GM12878 (cell line): ENCODE measurements at regions not wholly inside any gene's neighbourhood (a gene's known extent, or its start where the extent isn't known, plus 50 kb on each side); places are given as distances from the start of the nearest gene placed in this dataset.

Experiments
- ATAC-seq: fragments of 200-7000 bp; cut with Tn5 transposase; 3 replicates; pipeline ENCODE4 v1.9.1; 2020; ENCODE audit warnings: mild to moderate bottlenecking, moderate library complexity
- BruUV-seq: library from RNA; stranded (reverse); fragments of 400-500 nt; replicated peaks from 2 replicates; lab custom pipeline; 2021; lab: Mats Ljungman, UMichigan
- CTCF ChIA-PET: fragments of 300-600 bp; sonication (Branson Sonifier 250); formaldehyde crosslinking; extraction: SDS; loops from one replicate; lab custom pipeline; 2021; ENCODE audit warnings: inconsistent platforms; lab: Yijun Ruan, JAX
- POLR2A ChIA-PET: fragments of 350-600 bp; formaldehyde crosslinking; extraction: SDS; loops from one replicate; lab custom pipeline; 2021; ENCODE audit warnings: inconsistent platforms; lab: Charles Lee
- RAD21 ChIA-PET: fragments of 300-600 bp; sonication (Branson Sonifier 250); formaldehyde crosslinking; loops from one replicate; lab custom pipeline; 2023; ENCODE audit warnings: antibody characterized with exemption; ENCODE audit not compliant: unreplicated experiment; lab: Charles Lee
- SMC1A ChIA-PET: fragments of 300-600 bp; sonication (Branson Sonifier 250); formaldehyde crosslinking; loops from one replicate; lab custom pipeline; 2023; ENCODE audit not compliant: unreplicated experiment, uncharacterized antibody; lab: Charles Lee
- DNase-seq: peaks from one replicate; pipeline ENCODE4 v3.0.0-alpha.2; 2011; ENCODE audit warnings: low read depth, low spot score
- FAIRE-seq: peaks from 3 replicates; lab custom pipeline; 2011; peaks lifted over from hg19 to GRCh38; lab: Jason Lieb, UNC
- H2AFZ ChIP-seq: 2 replicates; pipeline ENCODE4 v1.6.0; 2011; ENCODE audit warnings: low read depth, low read length, control low read depth; ENCODE audit not compliant: control insufficient read depth
- H3K27ac ChIP-seq: 2 replicates; pipeline ENCODE4 v1.5.1; 2011; ENCODE audit warnings: control low read depth; ENCODE audit not compliant: control insufficient read depth, insufficient read depth
- H3K27me3 ChIP-seq, 2 experiments: replicated peaks in 1 of 2; 2 replicates each; pipeline versions ENCODE4 v1.6.0 to v1.6.1; 2011; ENCODE audit warnings: low read length in 1 of 2; ENCODE audit not compliant: control insufficient read depth in 2 of 2, insufficient read depth in 2 of 2
- H3K36me3 ChIP-seq, 2 experiments: 2 replicates each; pipeline ENCODE4 v1.5.1; 2011; ENCODE audit warnings: low read length in 1 of 2; ENCODE audit not compliant: control insufficient read depth in 2 of 2, insufficient read depth in 2 of 2
- H3K4me1 ChIP-seq: 2 replicates; pipeline ENCODE4 v1.6.1; 2011; ENCODE audit warnings: mild to moderate bottlenecking, low read length, moderate library complexity, mixed read lengths; ENCODE audit not compliant: control insufficient read depth, insufficient read depth
- H3K4me2 ChIP-seq: 2 replicates; pipeline ENCODE4 v1.6.0; 2011; ENCODE audit warnings: control low read depth; ENCODE audit not compliant: control insufficient read depth, insufficient read depth
- H3K4me3 ChIP-seq: fragments of 200-600 bp; sonication (generic); 2 replicates; pipeline ENCODE4 v1.5.1; 2016
- H3K79me2 ChIP-seq: 2 replicates; pipeline ENCODE4 v1.6.0; 2011; ENCODE audit warnings: low read length; ENCODE audit not compliant: control insufficient read depth, insufficient read depth
- H3K9ac ChIP-seq: 2 replicates; pipeline ENCODE4 v1.8.0; 2011; ENCODE audit warnings: low read length, control low read depth, mixed read lengths; ENCODE audit not compliant: control insufficient read depth, insufficient read depth
- H3K9me3 ChIP-seq: replicated peaks from 3 replicates; pipeline ENCODE4 v1.5.1; 2011; ENCODE audit warnings: mild to moderate bottlenecking, low read length; ENCODE audit not compliant: control insufficient read depth, insufficient read depth
- H4K20me1 ChIP-seq: 2 replicates; pipeline ENCODE4 v1.6.0; 2011; ENCODE audit not compliant: control insufficient read depth, insufficient read depth
- EZH2 ChIP-seq: IDR thresholded peaks from 2 replicates; pipeline ENCODE4 v1.6.1; 2012; ENCODE audit warnings: low read depth, mild to moderate bottlenecking, control low read depth, inconsistent platforms, low read length, borderline replicate concordance; ENCODE audit not compliant: control insufficient read depth
- JUNB ChIP-seq: IDR thresholded peaks from 2 replicates; pipeline ENCODE4 v1.6.1; 2016; ENCODE audit warnings: antibody characterized with exemption, mild to moderate bottlenecking
- MXI1 ChIP-seq: fragments of 150-350 bp; IDR thresholded peaks from 2 replicates; pipeline ENCODE4 v1.6.1; 2011; ENCODE audit warnings: low read depth, mild to moderate bottlenecking, inconsistent platforms, low read length, improper control_type of control experiment
- PML ChIP-seq: IDR thresholded peaks from 2 replicates; pipeline ENCODE4 v1.6.1; 2012; ENCODE audit warnings: low read length, inconsistent platforms
- SIX5 ChIP-seq: IDR thresholded peaks from 2 replicates; pipeline ENCODE4 v1.6.1; 2011; ENCODE audit warnings: mild to moderate bottlenecking, low read depth, low read length, moderate library complexity; ENCODE audit not compliant: severe bottlenecking
- SRF ChIP-seq, 2 experiments: IDR thresholded peaks; 2 replicates each; pipeline ENCODE4 v1.6.1; 2011; ENCODE audit warnings: low read depth in 2 of 2, low read length in 2 of 2, mild to moderate bottlenecking in 1 of 2, moderate library complexity in 1 of 2
- TBL1XR1 ChIP-seq: IDR thresholded peaks from 2 replicates; pipeline ENCODE4 v1.6.1; 2012; ENCODE audit warnings: low read depth, low read length, improper control_type of control experiment
- WGBS: methylation state at CpG from one replicate; pipeline ENCODE4 v1.1.6; 2016; ENCODE audit warnings: low lambda C conversion rate; ENCODE audit not compliant: insufficient replicate concordance, insufficient coverage; ENCODE audit errors: missing lambda C conversion rate; 5-methylcytosine and 5-hydroxymethylcytosine counted together
- in situ Hi-C: fragments of 300-500 bp; cut with MboI; formaldehyde crosslinking; loops from 9 replicates; pipeline ENCODE4 v1.14.3; 2018; ENCODE audit warnings: mixed read lengths
- intact Hi-C: fragments of 100-400 bp; cut with micrococcal nuclease; formaldehyde crosslinking; loops from one replicate; pipeline ENCODE4 v1.14.2; 2022; ENCODE audit not compliant: unreplicated experiment
- TF ChIP-seq, protein P1 (sequence below): IDR thresholded peaks from 2 replicates; pipeline ENCODE4 v1.6.1; 2012; ENCODE audit warnings: improper control_type of control experiment, low read depth, low read length; ENCODE audit not compliant: insufficient replicate concordance

DNA sequence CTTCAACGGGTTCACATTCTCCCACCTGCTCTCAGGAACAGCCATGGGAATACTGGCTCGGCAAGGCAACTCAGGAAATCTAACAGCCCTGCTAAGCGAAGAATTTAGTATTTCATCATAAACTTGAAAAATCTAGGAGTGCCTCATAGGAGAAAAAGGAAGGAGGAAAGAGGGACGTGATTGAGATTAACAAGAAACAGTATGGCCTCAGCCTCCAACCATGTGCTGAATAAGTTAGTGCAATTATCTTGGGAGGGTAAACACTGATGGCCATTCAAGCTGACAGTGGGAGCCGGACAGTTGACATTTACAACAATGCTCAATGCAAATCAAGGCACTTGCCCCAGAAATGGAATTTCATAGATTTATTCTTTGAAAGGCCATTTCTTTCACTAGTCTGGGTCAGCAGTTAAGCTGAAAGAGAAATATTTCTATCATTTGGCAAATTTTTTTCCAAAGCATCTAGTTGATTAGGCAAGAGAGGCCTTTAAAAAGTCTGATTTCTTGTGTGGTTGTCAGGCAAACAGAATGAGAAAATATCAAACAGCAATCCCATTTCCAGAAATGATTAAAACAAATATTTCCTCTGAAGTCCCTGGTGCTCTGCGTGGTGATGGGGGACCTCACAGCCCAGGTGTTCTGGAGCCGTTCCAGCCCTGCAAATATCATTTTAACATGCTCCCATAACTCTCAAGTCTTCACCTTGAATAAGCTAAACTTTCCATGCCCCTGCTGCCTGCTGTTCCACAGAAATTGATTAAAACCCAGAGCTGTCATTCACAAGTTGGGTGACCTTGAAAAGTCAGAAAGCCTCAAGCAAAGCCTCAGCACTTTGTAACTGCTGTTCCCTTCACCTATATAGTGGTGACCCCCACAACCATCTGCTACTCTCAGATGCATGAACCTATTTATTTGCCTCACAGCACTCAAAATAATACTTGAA lies 121.6 kb downstream of the PHLDA1 start (continued):
- TF ChIP-seq, protein P1, sequence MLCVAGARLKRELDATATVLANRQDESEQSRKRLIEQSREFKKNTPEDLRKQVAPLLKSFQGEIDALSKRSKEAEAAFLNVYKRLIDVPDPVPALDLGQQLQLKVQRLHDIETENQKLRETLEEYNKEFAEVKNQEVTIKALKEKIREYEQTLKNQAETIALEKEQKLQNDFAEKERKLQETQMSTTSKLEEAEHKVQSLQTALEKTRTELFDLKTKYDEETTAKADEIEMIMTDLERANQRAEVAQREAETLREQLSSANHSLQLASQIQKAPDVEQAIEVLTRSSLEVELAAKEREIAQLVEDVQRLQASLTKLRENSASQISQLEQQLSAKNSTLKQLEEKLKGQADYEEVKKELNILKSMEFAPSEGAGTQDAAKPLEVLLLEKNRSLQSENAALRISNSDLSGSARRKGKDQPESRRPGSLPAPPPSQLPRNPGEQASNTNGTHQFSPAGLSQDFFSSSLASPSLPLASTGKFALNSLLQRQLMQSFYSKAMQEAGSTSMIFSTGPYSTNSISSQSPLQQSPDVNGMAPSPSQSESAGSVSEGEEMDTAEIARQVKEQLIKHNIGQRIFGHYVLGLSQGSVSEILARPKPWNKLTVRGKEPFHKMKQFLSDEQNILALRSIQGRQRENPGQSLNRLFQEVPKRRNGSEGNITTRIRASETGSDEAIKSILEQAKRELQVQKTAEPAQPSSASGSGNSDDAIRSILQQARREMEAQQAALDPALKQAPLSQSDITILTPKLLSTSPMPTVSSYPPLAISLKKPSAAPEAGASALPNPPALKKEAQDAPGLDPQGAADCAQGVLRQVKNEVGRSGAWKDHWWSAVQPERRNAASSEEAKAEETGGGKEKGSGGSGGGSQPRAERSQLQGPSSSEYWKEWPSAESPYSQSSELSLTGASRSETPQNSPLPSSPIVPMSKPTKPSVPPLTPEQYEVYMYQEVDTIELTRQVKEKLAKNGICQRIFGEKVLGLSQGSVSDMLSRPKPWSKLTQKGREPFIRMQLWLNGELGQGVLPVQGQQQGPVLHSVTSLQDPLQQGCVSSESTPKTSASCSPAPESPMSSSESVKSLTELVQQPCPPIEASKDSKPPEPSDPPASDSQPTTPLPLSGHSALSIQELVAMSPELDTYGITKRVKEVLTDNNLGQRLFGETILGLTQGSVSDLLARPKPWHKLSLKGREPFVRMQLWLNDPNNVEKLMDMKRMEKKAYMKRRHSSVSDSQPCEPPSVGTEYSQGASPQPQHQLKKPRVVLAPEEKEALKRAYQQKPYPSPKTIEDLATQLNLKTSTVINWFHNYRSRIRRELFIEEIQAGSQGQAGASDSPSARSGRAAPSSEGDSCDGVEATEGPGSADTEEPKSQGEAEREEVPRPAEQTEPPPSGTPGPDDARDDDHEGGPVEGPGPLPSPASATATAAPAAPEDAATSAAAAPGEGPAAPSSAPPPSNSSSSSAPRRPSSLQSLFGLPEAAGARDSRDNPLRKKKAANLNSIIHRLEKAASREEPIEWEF, result no peak
- no peak for TF ChIP-seq PML

DNA sequence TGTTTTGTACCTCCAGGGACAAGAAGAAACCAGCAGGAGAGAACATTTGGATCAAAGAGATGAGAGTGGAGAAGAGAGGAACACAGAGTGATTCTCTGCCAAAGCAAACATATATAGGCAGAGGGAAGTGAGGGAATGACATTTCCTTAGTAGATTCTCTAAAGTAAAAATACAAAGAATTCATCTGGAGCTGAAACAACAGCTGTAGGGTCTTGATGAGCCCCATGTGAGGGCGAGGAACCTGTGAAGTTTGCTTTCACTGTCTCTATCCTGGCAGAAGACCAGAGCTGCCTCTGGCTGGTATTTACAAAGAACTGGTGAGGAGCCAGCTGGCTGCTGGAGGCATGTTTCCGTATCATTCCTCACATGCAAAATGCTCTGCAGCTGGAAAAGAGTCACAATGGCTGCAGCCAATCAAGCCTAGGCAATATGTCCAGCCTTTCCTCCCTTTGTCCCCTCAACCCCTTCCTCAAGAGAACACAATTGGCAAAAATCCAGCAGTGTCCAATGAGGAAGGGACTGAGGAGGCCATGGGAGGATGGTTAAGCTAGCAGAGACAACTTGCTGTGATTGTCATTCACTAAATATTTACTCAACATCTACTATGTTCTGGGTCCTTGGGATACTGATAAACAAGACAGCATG lies 122.5 kb downstream of the PHLDA1 start:
- H3K36me3 ChIP-seq, result no peaks in the 10 kb centered on the region
- ChIA-PET CTCF (interaction anchor here (1.5 to 1.6 kb wide), 2 partner anchors 15 to 71 kb away, joined by 3 to 4 read pairs; no protein-coding TSS in a partner anchor), RAD21 (interaction anchor here (0.6 kb wide), 1 partner anchor 278 kb away, joined by 4 read pairs; no protein-coding TSS in a partner anchor), SMC1A (interaction anchor here (0.7 to 2.9 kb wide), 9 partner anchors 8 to 35 kb away, joined by 3 to 12 read pairs (median 3); no protein-coding TSS in a partner anchor), POLR2A (interaction anchor here (1.0 kb wide), 1 partner anchor 13 kb away, joined by 3 read pairs; no protein-coding TSS in a partner anchor)
- no peaks in the 10 kb centered on the region for H3K27me3 ChIP-seq
- H3K27ac ChIP-seq, result no peak overlapping the region
- no TSS peak for BruUV-seq
- 57% methylated on average over 2 of the region's 2 CpGs for WGBS
- no peak for ATAC-seq
- H3K4me2 ChIP-seq, result no peak overlapping the region
- no peak for FAIRE-seq
- H3K4me3 ChIP-seq, result no peak overlapping the region
- DNase-seq, result no peak
- H3K79me2 ChIP-seq, result no peaks in the 10 kb centered on the region
- H3K9me3 ChIP-seq, result no peaks in the 10 kb centered on the region
- in situ Hi-C loops, result no loop called here
- no peaks in the 10 kb centered on the region for H4K20me1 ChIP-seq
- H2AFZ ChIP-seq, result no peak overlapping the region
- no peak overlapping the region for H3K9ac ChIP-seq
- intact Hi-C loops, result no loop called here
- H3K4me1 ChIP-seq, result no peaks in the 10 kb centered on the region
- no peak for TF ChIP-seq JUNB
- TF ChIP-seq, protein P1, result no peak
- no peak for TF ChIP-seq TBL1XR1
- TF ChIP-seq SIX5, result no peak
- TF ChIP-seq MXI1, result no peak
- TF ChIP-seq SRF (IDR thresholded peaks at IDR 0.05; ENCODE audit: low read depth in 2 of 2, low read length in 2 of 2), result no peak
- TF ChIP-seq EZH2, result no peak
